Adipocyte (in vitro differentiated cells): ENCODE measurements at regions not wholly inside any gene's neighbourhood (a gene's known extent, or its start where the extent isn't known, plus 50 kb on each side); places are given as distances from the start of the nearest gene placed in this dataset.

ENCODE experiments used
- DNase-seq: peaks from one replicate; pipeline ENCODE4 v3.0.0-alpha.2; 2015; ENCODE audit warnings: low read depth
- H3K27me3 ChIP-seq: replicated peaks from 2 replicates; pipeline ENCODE4 v1.7.0; 2013; ENCODE audit warnings: mild to moderate bottlenecking, low read length, moderate library complexity; ENCODE audit not compliant: control insufficient read depth, insufficient read depth
- H3K36me3 ChIP-seq: 2 replicates; pipeline ENCODE4 v1.7.0; 2013; ENCODE audit warnings: low read length, mild to moderate bottlenecking, moderate library complexity; ENCODE audit not compliant: control insufficient read depth, insufficient read depth, severe bottlenecking
- H3K4me1 ChIP-seq: 2 replicates; pipeline ENCODE4 v1.7.0; 2013; ENCODE audit warnings: mild to moderate bottlenecking, low read length, moderate library complexity; ENCODE audit not compliant: control insufficient read depth, insufficient read depth
- H3K4me3 ChIP-seq: 2 replicates; pipeline ENCODE4 v1.7.0; 2013; ENCODE audit warnings: mild to moderate bottlenecking, low read length, moderate library complexity
- H3K9ac ChIP-seq: 2 replicates; pipeline ENCODE4 v1.7.0; 2013; ENCODE audit warnings: mild to moderate bottlenecking, low read length, moderate library complexity
- H3K9me3 ChIP-seq: 2 replicates; pipeline ENCODE4 v1.7.0; 2013; ENCODE audit warnings: mild to moderate bottlenecking, low read length, moderate library complexity; ENCODE audit not compliant: control insufficient read depth

GRCh38 chr7:36088966-36089365 lies 64.1 kb upstream of the EEPD1 start:
- H3K4me3 ChIP-seq: no peak overlapping the region
- no peaks in the 10 kb centered on the region for H3K36me3 ChIP-seq
- H3K9ac ChIP-seq: no peak overlapping the region
- H3K27me3 ChIP-seq: peaks cover 20% of the 10 kb centered on the region
- no peaks in the 10 kb centered on the region for H3K4me1 ChIP-seq
- no peak for DNase-seq
- H3K9me3 ChIP-seq: peaks cover 7% of the 10 kb centered on the region

DNA sequence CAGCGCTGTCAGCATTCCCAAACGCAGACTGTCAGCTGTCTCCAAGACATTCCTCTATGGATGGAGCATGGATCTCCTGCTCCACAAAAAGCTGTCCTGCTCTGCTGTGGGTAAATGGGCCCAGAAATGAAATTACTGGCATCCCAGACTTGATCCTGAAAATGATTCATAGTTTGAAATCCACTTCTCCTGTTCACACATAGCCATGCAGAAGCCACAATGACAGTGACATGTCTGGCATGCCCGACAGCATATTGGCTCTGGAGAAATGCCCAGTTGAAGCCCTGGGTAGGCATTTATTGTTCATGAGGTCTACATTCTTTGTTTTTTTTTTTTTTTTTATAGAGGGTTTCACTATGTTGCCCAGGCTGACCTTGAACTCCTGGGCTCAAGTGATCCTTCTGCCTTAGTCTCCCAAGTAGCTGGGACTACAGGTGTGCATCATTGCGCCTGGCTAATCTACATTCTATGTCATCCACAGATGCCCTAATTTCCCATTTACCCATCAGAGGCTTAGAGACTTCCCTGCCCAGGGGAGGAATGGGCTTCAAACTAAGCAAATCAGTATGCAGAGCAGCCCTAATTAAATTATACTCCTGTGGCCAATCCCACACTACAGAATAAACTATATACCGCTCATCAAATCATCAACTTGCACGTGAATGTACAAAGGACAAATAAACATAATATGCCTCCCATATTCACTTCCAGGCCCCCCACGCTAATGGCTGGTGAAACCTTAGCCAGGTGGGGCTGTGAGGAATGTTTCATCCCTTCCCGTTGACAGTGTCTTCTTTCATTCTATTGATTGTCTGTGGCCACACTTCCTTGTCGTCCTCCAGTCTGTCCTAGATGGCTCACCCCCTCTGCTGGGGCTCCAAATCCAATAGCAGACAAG lies 61.8 kb upstream of the EEPD1 start:
- Histone ChIP-seq H3K4me3 (no peak overlapping the region), H3K4me1 (peaks cover under 1% of the 10 kb centered on the region), H3K36me3 (no peaks in the 10 kb centered on the region), H3K9me3 (peaks cover 7% of the 10 kb centered on the region), H3K27me3 (peaks cover 20% of the 10 kb centered on the region), H3K9ac (no peak overlapping the region)
- no peak for DNase-seq

DNA sequence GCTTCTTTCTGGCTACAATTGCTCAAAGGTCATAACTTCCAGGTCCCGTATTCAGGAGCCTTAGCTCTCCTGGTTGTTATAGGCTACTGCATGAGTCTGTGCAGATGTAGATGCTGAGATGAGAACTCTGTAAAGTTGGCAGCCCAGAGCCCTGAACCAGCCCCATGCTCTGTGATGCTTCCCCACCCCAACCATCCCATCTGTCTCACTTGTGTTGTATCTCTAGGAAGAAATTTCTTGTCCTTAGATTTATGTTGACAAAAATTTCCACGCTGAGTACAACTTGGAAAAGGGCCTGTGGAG lies 61.2 kb upstream of the EEPD1 start:
- DNase-seq: no peak
- peaks cover 15% of the 10 kb centered on the region for H3K27me3 ChIP-seq
- H3K36me3 ChIP-seq: no peaks in the 10 kb centered on the region
- H3K4me3 ChIP-seq: no peak overlapping the region
- peaks cover 7% of the 10 kb centered on the region for H3K9me3 ChIP-seq
- peaks cover 6% of the 10 kb centered on the region for H3K4me1 ChIP-seq
- no peak overlapping the region for H3K9ac ChIP-seq

GRCh38 chr7:36092221-36092771 lies 60.8 kb upstream of the EEPD1 start:
- Histone ChIP-seq H3K4me1 (peaks cover 7% of the 10 kb centered on the region), H3K4me3 (no peak overlapping the region), H3K36me3 (no peaks in the 10 kb centered on the region), H3K9ac (no peak overlapping the region), H3K9me3 (peaks cover 7% of the 10 kb centered on the region), H3K27me3 (peaks cover 13% of the 10 kb centered on the region)
- no peak for DNase-seq

- DNase-seq: no peak
- no peak overlapping the region for H3K4me3 ChIP-seq
- peaks cover 13% of the 10 kb centered on the region for H3K27me3 ChIP-seq
- H3K36me3 ChIP-seq: no peaks in the 10 kb centered on the region
- H3K4me1 ChIP-seq: peaks cover 12% of the 10 kb centered on the region
- no peak overlapping the region for H3K9ac ChIP-seq
- H3K9me3 ChIP-seq: peaks cover 7% of the 10 kb centered on the region
Observed at GRCh38 chr7:36096460-36097095, 56.5 kb upstream of the EEPD1 start.

- H3K36me3 ChIP-seq: no peaks in the 10 kb centered on the region
- H3K4me3 ChIP-seq: no peak overlapping the region
- H3K27me3 ChIP-seq: peaks cover 10% of the 10 kb centered on the region
- peaks cover 7% of the 10 kb centered on the region for H3K9me3 ChIP-seq
- peaks cover 12% of the 10 kb centered on the region for H3K4me1 ChIP-seq
- no peak for DNase-seq
- H3K9ac ChIP-seq: no peak overlapping the region
Observed at GRCh38 chr7:36098096-36098495, 55.0 kb upstream of the EEPD1 start.

GRCh38 chr7:36100226-36100625 lies 52.8 kb upstream of the EEPD1 start:
- peaks cover 12% of the 10 kb centered on the region for H3K4me1 ChIP-seq
- peak; percentile 35 for DNase-seq
- H3K9me3 ChIP-seq: no peaks in the 10 kb centered on the region
- H3K27me3 ChIP-seq: peaks cover 5% of the 10 kb centered on the region
- no peaks in the 10 kb centered on the region for H3K36me3 ChIP-seq
- no peak overlapping the region for H3K9ac ChIP-seq
- H3K4me3 ChIP-seq: no peak overlapping the region

- Histone ChIP-seq H3K27me3 (peaks cover under 1% of the 10 kb centered on the region), H3K9me3 (no peaks in the 10 kb centered on the region), H3K4me1 (peaks cover 12% of the 10 kb centered on the region), H3K9ac (no peak overlapping the region), H3K36me3 (no peaks in the 10 kb centered on the region), H3K4me3 (no peak overlapping the region)
- no peak for DNase-seq
Observed at GRCh38 chr7:36100634-36101033, 52.4 kb upstream of the EEPD1 start.
